HUES48 (cell line): ENCODE measurements at regions not wholly inside any gene's neighbourhood (a gene's known extent, or its start where the extent isn't known, plus 50 kb on each side); places are given as distances from the start of the nearest gene placed in this dataset.
A peak's percentile ranks its signal among the peaks of the same experiment; 100 is the strongest.
"Not testable (repeated sequence)": the region's sequence is repeated elsewhere in the genome, so short reads cannot be mapped to it uniquely, and the experiment has no call there.

ENCODE experiments used
- H3K27ac ChIP-seq: one replicate; pipeline ENCODE4 v1.7.0; 2013; ENCODE audit warnings: low read depth, low read length, inconsistent platforms
- H3K27me3 ChIP-seq: 2 replicates; pipeline ENCODE4 v1.6.1; 2013; ENCODE audit warnings: mild to moderate bottlenecking, low read length; ENCODE audit not compliant: control insufficient read depth, insufficient read depth
- H3K36me3 ChIP-seq: 2 replicates; pipeline ENCODE4 v1.6.1; 2013; ENCODE audit warnings: low read length; ENCODE audit not compliant: control insufficient read depth, insufficient read depth
- H3K4me1 ChIP-seq: 2 replicates; pipeline ENCODE4 v1.6.1; 2013; ENCODE audit warnings: mild to moderate bottlenecking, low read length; ENCODE audit not compliant: control insufficient read depth, insufficient read depth
- H3K4me3 ChIP-seq: 2 replicates; pipeline ENCODE4 v1.5.1; 2013; ENCODE audit warnings: mild to moderate bottlenecking, low read depth, low read length
- H3K9ac ChIP-seq: 2 replicates; pipeline ENCODE4 v1.6.1; 2013; ENCODE audit warnings: mild to moderate bottlenecking, low read depth, low read length, moderate library complexity
- H3K9me3 ChIP-seq: 2 replicates; pipeline ENCODE4 v1.6.1; 2013; ENCODE audit warnings: low read length; ENCODE audit not compliant: control insufficient read depth, insufficient read depth

GRCh38 chr1:144140243-144140642 is 168.5 kb upstream of the FAM72C start:
- not testable (repeated sequence) for H3K4me1 ChIP-seq, H3K9me3 ChIP-seq, H3K27ac ChIP-seq, H3K36me3 ChIP-seq, H3K9ac ChIP-seq, H3K4me3 ChIP-seq, H3K27me3 ChIP-seq

- not testable (repeated sequence) for H3K36me3 ChIP-seq, H3K9me3 ChIP-seq
These were observed 133.2 kb upstream of the FAM72C start for GRCh38 chr1:144105006-144105405.

GRCh38 chr1:144104000-144104677 is 132.4 kb upstream of the FAM72C start:
- not testable (repeated sequence) for H3K36me3 ChIP-seq, H3K4me3 ChIP-seq, H3K4me1 ChIP-seq, H3K27ac ChIP-seq, H3K9me3 ChIP-seq, H3K27me3 ChIP-seq, H3K9ac ChIP-seq

More at GRCh38 chr1:144105006-144105405, 133.2 kb upstream of the FAM72C start:
- not testable (repeated sequence) for H3K4me3 ChIP-seq, H3K27me3 ChIP-seq, H3K9ac ChIP-seq, H3K4me1 ChIP-seq, H3K27ac ChIP-seq

GRCh38 chr1:144103156-144103880 is 131.5 kb upstream of the FAM72C start:
- H3K9ac ChIP-seq, H3K27ac ChIP-seq, H3K9me3 ChIP-seq, H3K36me3 ChIP-seq, H3K27me3 ChIP-seq, H3K4me3 ChIP-seq, H3K4me1 ChIP-seq: not testable (repeated sequence)

- not testable (repeated sequence) for H3K27me3 ChIP-seq, H3K27ac ChIP-seq, H3K9me3 ChIP-seq, H3K9ac ChIP-seq, H3K36me3 ChIP-seq, H3K4me3 ChIP-seq, H3K4me1 ChIP-seq
These were observed 130.4 kb upstream of the FAM72C start for GRCh38 chr1:144102046-144102745.

GRCh38 chr1:144101397-144102045 is 129.7 kb upstream of the FAM72C start:
- Histone ChIP-seq H3K4me3 (no peak overlapping the region), H3K4me1 (no peaks in the 10 kb centered on the region), H3K36me3 (no peaks in the 10 kb centered on the region), H3K9ac (no peak overlapping the region), H3K27ac (no peak overlapping the region), H3K9me3 (peaks cover 2% of the 10 kb centered on the region; the same call in 1 of the 2 replicates), H3K27me3 (no peaks in the 10 kb centered on the region)

DNA sequence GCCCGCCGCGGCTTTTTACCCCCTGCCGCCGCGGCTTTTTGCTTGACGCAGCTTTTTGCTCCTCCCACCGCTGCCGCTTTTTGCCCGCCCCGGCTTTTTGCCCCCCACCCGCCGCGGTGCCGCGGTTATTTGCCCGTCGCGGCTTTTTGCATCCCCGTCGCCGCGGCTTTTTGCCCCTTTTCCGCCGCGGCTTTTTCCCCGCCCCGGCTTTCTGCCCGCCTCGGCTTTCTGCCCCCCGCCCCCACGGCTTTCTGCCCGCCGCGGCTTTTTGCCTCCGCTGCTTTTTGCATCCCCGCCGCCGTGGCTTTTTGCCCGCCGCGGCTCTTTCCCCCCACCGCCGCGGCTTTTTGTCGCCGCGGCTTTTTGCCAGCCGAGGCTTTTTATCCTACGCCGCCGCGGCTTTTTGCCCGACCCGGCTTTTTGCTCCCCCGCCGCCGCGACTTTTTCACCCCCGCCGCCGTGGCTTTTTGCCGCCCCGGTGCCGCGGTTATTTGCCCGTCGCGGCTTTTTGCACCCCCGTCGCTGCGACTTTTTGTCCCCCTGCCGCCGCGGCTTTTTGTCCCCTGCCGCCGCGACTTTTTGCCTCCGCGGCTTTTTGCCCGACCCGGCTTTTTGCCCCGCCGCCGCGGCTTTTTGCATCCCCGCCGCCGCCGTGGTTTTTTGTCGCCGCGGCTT is 105.5 kb upstream of the FAM72C start:
- not testable (repeated sequence) for H3K36me3 ChIP-seq, H3K9me3 ChIP-seq, H3K27ac ChIP-seq, H3K4me1 ChIP-seq, H3K27me3 ChIP-seq, H3K9ac ChIP-seq
- peak overlapping the region; percentile 17; the same call in 1 of the 2 replicates for H3K4me3 ChIP-seq

DNA sequence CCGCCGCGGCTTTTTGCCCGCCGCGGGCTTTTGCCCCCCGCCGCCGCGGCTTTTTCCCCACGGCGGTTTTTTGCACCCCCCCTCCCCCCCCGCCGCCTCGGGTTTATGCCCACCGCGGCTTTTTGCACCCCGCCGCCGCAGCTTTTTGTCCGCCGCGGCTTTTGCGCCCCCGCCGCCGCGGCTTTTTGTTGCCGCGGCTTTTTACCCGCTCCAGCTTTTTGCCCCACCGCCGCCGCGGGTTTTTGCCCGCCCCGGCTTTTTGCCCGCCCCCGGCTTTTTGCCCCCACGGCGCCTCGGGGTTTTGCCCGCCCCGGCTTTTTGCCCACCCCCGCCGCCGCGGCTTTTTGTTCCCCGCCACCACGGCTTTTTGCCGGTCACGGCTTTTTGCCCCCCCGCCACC is 104.9 kb upstream of the FAM72C start:
- H3K9ac ChIP-seq, H3K27me3 ChIP-seq, H3K4me3 ChIP-seq, H3K4me1 ChIP-seq, H3K27ac ChIP-seq, H3K36me3 ChIP-seq, H3K9me3 ChIP-seq: not testable (repeated sequence)

DNA sequence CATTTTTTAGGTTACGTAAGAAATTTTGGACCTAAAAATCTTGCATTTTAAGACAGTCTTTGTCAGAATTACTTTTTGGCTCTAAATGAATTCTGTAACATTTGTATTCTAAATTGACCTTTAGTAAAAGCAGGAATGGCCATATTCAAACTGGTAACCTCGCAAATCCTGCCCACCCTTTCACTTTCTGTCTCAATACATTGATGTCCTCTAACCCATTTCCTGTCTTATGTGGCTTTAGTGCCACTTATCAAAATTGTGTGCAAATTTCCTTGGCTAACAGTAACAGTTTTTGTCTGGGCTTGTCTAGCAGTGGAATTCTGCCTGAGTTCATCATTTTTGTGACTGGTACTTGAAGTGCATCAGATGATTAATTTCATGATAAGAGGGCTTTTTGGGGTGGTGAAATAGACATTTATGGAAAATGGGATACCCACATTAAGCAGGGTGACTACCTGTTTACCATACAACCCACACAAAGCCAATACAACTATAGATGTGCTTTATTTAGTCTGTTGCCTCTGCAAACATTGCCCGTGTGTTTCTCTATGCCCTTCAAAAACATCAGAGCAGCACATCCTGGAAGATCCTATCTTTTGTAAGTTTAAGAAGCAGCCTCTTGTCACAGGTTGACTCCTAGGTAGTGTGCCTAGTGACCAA is 98.7 kb upstream of the FAM72C start:
- H3K27ac ChIP-seq, H3K4me3 ChIP-seq, H3K27me3 ChIP-seq, H3K9me3 ChIP-seq, H3K4me1 ChIP-seq, H3K36me3 ChIP-seq, H3K9ac ChIP-seq: not testable (repeated sequence)

GRCh38 chr1:144067042-144067441 is 95.3 kb upstream of the FAM72C start:
- H3K36me3 ChIP-seq, H3K4me3 ChIP-seq, H3K4me1 ChIP-seq, H3K27me3 ChIP-seq, H3K27ac ChIP-seq, H3K9me3 ChIP-seq, H3K9ac ChIP-seq: not testable (repeated sequence)
